ENCODE measurements at regions not wholly inside any gene's neighbourhood (a gene's known extent, or its start where the extent isn't known, plus 50 kb on each side); places are given as distances from the start of the nearest gene placed in this dataset.

DNA sequence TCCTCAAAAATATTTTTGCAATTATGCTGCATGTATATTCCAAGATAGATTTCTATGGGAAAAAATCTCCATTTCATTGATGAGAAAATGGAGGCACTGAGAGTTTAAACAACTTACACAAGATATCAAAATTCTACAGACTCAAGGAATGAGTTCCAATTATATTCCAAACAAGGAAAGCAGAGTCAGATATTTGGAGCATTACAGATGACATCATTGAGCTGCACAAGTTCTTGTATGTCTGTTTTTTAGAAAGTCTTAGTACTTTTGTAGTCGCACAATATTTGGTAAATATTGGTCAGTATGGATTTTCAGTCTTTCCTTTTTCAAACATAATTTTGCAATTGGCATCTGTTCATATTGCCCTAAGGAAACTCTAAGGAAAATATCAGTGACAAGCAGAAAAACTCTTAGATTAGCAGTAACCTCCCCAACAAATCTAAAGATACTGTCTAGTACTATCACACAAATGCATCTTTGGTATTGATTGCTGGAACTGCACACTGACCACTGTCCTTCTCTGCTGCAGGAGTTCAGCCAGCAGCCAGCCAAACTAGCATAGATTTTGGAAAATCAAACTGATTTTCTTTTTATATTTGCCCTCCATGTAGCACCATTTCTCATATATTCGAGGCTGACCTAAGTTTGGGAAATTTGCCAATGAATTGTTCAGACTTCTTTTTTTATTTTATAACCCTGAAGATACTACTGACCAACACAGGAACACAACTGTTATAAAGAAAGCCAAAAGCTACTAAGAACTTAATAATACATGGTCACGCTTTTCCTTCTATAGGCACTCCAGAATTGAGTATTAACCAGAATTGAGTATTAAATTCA lies 51.7 kb upstream of the TBX18 start:
- DNase-seq (ENCODE audit: low read depth): no peak
- H3K4me3 ChIP-seq (ENCODE audit: low read depth, low read length): no peak overlapping the region

Measured in skeletal muscle cell (primary cell).